ENCODE measurements at regions not wholly inside any gene's neighbourhood (a gene's known extent, or its start where the extent isn't known, plus 50 kb on each side); places are given as distances from the start of the nearest gene placed in this dataset.

GRCh38 chr1:56374026-56374974 is 205.1 kb downstream of the PLPP3 start:
- no peak for TF ChIP-seq CTCF (IDR thresholded peaks at IDR 0.05)
- no peak for TF ChIP-seq POLR2A (IDR thresholded peaks at IDR 0.05)
- TF ChIP-seq POLR2AphosphoS5 (IDR thresholded peaks at IDR 0.05) = no peak

All from suprapubic skin (tissue), 4 donors.